AG10803 (cell line): ENCODE measurements at regions not wholly inside any gene's neighbourhood (a gene's known extent, or its start where the extent isn't known, plus 50 kb on each side); places are given as distances from the start of the nearest gene placed in this dataset.
"Not testable (repeated sequence)": the region's sequence is repeated elsewhere in the genome, so short reads cannot be mapped to it uniquely, and the experiment has no call there.

Experiments used
- DNase-seq: peaks from one replicate; pipeline ENCODE4 v3.0.0; 2010; ENCODE audit warnings: low read depth
- H3K4me3 ChIP-seq: 2 replicates; pipeline ENCODE4 v1.5.1; 2011; ENCODE audit warnings: mild to moderate bottlenecking, low read length, control low read depth
- TF ChIP-seq, protein P1 (sequence below): conservative IDR thresholded peaks from 2 replicates; pipeline ENCODE4 v1.5.1; 2011; ENCODE audit warnings: mild to moderate bottlenecking, low read length, control low read depth, inconsistent platforms

- peak; percentile 92 for DNase-seq
- TF ChIP-seq, protein P1, sequence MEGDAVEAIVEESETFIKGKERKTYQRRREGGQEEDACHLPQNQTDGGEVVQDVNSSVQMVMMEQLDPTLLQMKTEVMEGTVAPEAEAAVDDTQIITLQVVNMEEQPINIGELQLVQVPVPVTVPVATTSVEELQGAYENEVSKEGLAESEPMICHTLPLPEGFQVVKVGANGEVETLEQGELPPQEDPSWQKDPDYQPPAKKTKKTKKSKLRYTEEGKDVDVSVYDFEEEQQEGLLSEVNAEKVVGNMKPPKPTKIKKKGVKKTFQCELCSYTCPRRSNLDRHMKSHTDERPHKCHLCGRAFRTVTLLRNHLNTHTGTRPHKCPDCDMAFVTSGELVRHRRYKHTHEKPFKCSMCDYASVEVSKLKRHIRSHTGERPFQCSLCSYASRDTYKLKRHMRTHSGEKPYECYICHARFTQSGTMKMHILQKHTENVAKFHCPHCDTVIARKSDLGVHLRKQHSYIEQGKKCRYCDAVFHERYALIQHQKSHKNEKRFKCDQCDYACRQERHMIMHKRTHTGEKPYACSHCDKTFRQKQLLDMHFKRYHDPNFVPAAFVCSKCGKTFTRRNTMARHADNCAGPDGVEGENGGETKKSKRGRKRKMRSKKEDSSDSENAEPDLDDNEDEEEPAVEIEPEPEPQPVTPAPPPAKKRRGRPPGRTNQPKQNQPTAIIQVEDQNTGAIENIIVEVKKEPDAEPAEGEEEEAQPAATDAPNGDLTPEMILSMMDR: no peak
- no peak overlapping the region for H3K4me3 ChIP-seq
These were observed 82.9 kb upstream of the MLN start for GRCh38 chr6:33886673-33887144.

DNA sequence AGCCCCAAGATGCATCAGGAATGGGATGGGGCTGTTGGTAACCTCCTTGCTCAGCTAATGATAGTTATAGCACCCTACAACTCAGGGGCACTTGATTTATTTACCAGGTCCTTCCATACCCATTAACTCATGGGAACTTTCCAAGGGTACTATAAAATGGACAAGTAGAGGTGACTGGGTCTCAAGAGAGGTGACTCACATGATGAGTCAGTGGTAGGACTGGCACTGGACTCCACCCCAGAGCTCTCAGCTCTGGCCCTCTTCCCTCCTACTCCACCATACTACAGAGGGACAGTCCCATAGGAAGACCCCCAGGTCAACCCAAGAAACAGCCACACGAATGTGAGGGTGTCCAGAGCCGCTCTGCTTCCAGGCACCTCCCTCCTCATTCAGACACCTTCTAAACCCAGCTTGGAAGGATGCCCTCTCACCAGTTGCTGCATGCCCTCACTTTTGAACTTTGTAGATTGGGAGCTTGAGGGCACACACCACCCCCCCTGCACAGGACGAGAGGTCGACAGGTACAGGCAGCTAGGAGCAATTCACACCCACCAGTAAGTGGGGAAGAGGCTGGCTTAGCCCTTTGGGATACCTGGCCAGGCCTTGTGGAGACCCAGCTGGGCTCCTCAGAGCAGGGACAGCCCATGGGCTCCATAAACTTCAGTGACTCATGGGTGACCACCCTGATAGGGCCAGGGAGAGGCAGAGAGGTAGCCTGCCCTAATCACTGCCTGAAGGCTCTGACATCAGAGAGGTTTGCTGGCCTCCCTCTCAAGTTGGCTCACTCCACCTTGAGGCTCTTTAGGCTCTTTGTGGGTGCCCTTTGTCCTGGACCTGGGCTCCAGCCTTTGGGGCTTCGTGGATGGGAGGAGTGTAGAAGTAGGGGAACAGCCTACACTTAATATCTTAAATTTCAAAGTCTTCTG is 81.6 kb upstream of the MLN start:
- H3K4me3 ChIP-seq: no peak overlapping the region
- TF ChIP-seq, protein P1: no peak
- DNase-seq: peak; percentile 61

DNA sequence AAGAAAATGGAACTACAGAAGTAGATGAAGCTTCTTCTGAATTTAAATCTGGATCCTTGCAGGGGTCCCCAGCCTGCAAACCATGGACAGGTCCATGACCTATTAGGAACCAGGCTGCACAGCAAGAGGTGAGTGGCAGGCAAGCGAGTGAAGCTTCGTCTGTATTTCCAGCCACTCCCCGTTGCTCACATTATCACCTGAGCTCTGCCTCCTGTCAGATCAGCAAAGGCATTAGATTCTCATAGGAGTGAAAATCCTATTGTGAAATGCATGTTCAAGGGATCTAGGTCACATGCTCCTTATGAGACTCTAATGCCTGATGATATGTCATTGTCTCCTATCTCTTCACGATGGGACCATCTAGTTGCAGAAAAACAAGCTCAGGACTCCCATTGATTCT is 79.8 kb upstream of the MLN start:
- H3K4me3 ChIP-seq, DNase-seq: not testable (repeated sequence)

DNA sequence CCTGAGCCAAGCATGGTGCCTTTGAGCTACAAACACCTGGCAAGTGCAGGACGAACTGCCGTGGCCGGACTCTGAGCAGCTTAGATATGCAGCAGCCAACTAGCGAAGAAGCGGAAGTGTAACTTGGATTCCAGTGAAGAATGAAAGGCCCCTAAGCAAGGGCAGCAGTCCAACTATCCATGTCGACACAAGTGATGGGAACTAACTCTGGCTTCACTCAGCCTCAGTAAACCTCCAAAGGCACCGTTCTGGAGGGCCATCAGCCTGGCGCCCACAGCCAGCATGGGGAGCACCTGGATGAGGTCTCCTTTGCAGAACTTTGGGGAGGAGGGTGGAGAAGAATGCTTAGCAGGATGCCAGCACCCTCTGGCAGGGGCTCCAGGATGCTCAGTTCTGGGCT is 78.4 kb upstream of the MLN start:
- no peak overlapping the region for H3K4me3 ChIP-seq
- TF ChIP-seq, protein P1: no peak
- DNase-seq: no peak

- TF ChIP-seq, protein P1: no peak
- DNase-seq: no peak
- no peak overlapping the region for H3K4me3 ChIP-seq
These were observed 77.0 kb upstream of the MLN start for GRCh38 chr6:33880766-33881165.

DNA sequence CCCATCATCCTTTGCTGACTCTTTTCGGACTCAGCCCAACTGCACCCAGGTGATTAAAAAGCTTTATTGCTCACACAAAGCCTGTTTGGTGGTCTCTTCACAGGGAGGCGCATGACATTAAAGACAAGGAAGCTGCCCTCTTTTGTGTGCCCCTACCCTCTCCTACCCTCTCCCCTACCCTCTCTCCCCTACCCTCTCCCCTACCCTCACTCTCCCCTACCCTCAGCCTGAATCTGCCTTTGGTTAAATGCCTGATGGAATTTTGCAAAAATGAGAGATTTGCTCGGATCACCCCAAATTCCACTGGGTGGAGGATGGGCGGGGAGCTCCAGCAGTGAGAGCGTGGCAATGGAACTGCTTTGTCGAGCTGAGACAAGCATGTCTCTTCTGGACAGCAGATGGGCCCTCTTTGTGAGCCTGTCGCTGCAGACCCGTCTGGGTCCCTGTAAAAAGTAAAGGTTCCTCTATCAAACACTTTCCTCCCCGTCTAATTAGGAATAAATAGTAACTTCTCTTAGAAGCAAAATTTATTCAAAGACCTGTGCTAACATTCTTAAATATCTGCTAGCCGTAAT is 76.4 kb upstream of the MLN start:
- DNase-seq: no peak
- TF ChIP-seq, protein P1: no peak
- no peak overlapping the region for H3K4me3 ChIP-seq

GRCh38 chr6:33878562-33878961 is 74.8 kb upstream of the MLN start:
- no peak for DNase-seq
- TF ChIP-seq, protein P1: no peak
- H3K4me3 ChIP-seq: no peak overlapping the region
